Activated effector memory CD4-positive, alpha-beta T cell treated with Interleukin-2 at 50 U/mL for 16 hours (primary cell): ENCODE measurements at regions not wholly inside any gene's neighbourhood (a gene's known extent, or its start where the extent isn't known, plus 50 kb on each side); places are given as distances from the start of the nearest gene placed in this dataset.

Experiments used
- DNase-seq: peaks from one replicate; pipeline ENCODE4 v3.0.0-alpha.2; 2020

DNA sequence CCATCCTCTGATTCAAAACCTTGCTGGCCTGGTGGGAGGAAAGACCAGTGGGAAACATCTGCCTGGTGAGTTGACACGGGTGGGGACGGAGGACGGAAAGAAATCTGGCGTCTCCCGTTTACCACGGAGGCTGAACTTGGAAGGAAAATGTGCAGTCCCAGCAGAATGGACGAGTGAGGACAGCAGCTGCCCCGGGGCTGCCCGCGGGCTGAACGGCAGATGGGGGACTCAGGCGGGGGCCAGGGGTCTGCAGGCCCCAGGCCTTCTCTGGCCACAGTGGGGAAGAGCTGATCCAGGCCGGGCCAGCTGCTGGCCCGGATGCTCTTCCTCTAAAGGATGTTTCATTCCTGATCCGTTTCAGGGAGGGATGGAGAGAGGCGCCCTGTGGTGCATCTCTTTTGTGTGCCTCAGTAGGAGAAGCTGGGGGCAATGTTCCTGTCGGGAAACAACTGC, 147.5 kb upstream of the CHST15 start:
- no peak for DNase-seq

GRCh38 chr10:124239696-124240095, 146.3 kb upstream of the CHST15 start:
- DNase-seq, result no peak

GRCh38 chr10:124239134-124239533, 145.7 kb upstream of the CHST15 start:
- no peak for DNase-seq

DNA sequence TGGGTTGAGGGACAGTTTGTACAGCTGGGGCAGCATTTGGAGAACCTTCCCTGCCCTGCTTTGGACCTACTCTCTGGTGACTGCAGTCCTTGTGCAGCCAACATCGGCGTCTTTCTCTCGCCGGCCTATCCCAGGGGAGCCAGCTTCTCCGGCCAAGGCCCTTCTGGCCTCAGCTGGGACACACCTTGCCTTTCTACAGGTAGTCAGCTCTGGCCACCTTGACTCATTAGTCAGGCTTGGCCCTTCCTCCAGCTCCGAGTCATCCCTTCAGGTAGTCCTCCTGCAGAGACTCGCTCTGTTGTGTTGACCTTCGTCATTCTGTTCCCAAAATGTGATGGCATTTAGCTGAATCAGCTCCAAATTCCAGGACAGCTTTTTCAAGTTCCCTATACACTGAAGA, 145.0 kb upstream of the CHST15 start:
- DNase-seq, result no peak

DNA sequence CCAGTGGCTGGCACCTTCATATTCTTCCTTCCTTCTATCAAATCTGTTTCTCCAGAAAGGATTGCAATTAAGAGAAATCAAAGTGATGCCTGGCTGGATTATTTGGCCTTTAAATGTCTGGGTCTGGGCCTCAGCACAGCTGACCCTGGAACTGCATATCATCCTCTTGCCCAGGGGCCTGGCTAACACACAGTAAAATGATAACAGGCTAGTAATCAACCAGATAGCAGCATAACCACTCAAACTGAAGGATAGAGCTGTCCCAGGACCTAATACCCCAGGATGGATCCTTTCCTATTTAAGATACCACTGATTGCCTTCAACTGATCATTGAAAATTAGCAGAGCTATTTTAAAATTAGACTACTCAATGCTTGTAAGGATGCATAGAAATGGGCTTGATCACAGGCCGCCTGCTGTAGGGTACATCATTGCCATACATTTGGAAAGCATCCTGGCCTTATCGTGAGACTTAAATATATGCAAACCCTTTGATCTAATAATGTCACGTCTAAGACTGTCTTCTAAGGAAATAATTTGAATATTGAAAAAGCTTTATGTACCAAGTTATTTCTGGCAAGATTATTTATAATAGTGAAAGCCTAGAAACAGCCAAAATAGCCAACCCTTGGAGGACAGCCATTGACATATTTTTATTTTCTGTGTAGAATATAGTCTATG, 144.0 kb upstream of the CHST15 start:
- DNase-seq, result no peak

DNA sequence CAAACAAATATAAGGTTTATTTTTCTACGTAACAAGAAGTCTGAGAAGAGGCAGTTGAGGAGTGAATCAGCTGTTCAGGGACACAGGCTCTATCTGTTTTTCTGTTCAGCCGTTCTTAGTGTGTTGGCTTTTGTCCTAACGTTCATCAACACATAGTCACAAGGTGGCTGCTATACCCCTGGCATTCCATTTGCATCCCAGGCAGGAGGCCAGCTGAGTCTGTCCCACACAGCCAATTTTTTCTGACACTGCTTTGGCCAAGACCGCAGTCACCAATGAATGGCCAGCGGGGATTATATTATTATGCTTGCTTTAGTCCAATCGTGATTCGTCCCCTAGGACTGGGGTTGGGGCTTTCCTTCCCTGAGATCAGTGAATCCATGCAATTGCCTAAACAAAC, 143.4 kb upstream of the CHST15 start:
- DNase-seq, result no peak

GRCh38 chr10:124236136-124236535, 142.7 kb upstream of the CHST15 start:
- no peak for DNase-seq

DNA sequence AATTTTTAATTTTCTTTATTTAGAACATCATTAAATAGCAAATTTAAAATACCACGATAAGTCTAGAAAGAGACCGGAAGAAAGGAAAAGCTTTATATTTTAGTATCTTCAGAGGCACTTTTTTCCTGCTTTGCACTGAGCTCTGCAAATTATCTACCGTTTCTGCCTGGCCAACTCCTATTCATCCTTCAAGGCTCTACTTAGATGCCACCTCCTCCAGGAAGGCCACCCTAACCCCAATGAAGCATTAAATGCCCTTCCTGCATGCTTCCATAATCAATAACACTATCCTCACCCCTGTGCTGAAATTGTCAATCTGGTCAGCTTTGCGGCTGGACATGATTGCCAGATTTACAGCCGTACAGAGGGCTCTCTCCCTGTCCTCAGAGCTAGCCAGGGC, 141.8 kb upstream of the CHST15 start:
- no peak for DNase-seq

DNA sequence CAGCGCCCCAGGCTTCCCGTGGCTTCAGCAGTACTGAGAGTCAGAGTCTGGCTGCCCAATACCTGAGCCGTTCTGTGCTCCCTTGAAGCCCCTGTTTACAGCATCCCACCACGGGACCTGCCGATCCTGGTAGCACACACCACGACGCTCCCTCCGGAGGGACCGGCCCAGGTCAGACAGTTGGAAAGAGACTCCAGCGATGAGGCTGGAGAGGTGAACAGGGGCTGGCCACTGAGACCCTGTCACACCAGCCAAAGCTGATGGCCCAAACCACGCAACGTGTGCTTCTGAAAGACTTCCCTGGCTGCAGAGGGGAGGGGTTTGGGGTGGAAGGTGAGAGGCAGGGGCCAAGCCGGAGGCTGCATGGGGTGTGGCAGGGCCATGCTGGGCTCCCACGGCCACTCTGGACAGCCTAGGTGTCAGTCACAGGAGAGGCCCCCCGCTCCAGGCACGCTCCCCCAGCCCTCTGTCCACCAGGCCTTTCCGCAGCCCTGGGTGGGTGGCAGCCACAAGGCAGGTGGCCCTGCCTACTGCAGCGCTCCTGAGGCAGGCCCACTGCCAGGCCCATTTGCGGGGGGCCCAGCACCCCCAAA, 140.2 kb upstream of the CHST15 start:
- DNase-seq, result no peak

GRCh38 chr10:124232686-124233545, 139.5 kb upstream of the CHST15 start:
- DNase-seq, result no peak

DNA sequence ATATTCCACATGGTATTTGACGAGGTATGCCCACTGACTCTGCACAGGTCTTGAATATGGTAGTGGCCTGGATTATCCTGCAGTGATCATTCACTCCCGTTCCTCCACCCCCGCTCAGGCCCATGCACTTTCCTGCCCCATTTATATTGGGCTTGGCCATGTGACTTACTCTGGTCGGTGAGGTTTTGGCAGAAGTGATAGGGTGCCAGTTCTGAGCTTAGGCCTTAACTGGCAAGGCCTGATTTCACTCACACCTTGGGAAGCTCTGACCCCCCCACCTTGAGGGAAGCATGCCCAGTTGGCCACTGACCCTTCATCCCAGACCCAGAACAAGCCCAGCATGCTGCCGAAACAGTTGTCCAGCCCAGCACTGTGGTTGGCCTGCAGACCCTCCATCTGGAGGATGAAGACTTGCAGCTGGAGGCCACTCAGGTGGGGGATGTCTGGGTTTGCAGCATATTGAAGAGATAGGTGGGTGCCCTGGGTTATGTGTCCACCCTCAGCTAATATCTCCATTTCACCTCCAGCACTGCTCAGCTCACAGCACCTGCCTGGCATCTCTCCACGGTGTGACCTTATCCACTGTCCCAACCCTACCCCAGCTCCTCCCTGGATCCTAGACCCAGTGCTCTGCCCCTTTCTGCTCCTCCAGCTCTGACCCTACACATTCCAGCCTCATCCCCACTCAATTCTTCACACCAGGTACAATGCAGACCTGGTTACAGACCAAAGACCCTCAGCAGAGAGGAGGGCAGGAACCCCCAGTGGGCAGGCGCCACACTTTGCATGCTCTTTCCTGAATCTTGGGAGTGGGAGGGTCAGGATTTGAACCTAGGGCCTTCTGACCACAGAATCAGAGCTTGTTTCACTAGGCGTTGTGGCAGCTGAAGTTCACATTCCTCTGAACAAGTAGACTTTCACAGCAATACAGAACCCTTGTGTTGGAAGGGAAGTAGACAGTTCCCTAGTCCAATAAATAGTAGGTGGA, 138.1 kb upstream of the CHST15 start:
- peak; percentile 31 for DNase-seq

- DNase-seq, result no peak
Observed at GRCh38 chr10:124230635-124231167, 137.3 kb upstream of the CHST15 start.

DNA sequence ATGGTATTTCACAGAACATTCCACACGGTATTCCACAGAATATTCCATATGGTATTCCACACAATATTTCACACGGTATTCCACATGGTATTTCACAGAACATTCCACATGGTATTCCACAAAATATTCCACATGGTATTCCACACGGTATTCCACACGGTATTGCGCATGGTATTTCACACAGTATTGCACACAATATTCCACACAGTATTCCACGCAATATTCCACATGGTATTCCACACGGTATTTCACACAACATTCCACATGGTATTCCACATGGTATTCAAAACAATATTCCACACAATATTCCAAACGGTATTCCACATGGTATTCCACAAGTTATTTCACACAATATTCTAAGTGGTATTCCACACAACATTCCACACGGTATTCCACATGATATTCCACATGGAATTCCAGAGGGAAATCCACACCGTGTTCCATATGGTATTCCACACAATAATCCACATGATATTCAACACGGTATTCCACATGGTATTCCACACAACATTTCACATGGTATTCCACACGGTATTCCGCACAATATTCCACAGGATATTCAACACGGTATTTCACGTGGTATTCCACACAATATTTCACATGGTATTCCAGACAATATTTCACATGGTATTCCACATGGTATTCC, 136.7 kb upstream of the CHST15 start:
- DNase-seq, result no peak

DNA sequence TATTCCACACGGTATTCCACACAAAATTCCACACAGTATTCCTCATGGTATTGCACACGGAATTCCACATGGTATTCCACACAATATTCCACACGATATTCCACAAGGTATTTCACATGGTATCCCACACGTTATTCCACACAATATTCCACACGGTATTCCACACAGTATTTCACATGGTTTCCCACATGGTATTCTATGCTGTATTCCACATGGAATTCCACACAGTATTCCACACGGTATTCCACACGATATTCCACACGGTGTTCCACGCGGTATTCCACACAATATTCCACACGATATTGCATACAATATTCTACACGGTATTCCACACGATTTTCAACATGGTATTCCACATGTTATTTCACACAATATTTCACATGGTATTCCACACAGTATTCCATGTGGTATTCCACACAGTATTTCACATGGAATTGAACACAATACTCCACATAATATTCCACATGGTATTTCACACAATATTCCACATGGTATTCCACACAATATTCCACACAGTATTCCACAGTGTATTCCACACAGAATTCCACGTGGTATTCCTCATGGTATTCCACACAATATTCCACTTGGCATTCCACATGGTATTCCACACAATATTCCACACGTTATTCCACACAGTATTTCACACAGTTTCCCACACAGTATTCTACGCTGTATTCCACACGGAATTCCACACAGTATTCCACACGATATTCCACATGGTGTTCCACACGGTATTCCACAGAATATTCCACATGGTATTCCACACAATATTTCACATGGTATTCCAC, 136.0 kb upstream of the CHST15 start:
- no peak for DNase-seq

DNA sequence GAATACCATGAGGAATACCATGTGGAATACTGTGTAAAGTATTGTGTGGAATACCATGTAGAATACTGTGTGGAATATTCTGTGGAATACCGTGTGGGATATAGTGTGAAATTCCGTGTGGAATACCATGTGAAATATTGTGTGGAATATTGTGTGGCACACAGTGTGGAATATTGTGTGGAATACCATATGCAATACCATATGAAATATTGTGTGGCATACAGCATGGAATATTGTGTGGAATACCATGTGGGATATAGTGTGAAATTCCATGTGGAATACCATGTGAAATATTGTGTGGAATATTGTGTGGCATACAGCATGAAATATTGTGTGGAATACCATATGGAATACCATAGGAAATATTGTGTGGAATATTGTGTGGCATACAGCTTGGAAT, 135.1 kb upstream of the CHST15 start:
- no peak for DNase-seq

GRCh38 chr10:124227988-124228387, 134.6 kb upstream of the CHST15 start:
- DNase-seq, result no peak

GRCh38 chr10:124227055-124227975, 133.9 kb upstream of the CHST15 start:
- DNase-seq, result no peak

- no peak for DNase-seq
Observed at GRCh38 chr10:124226271-124227054, 133.1 kb upstream of the CHST15 start.
